ENCODE measurements at regions not wholly inside any gene's neighbourhood (a gene's known extent, or its start where the extent isn't known, plus 50 kb on each side); places are given as distances from the start of the nearest gene placed in this dataset.

DNA sequence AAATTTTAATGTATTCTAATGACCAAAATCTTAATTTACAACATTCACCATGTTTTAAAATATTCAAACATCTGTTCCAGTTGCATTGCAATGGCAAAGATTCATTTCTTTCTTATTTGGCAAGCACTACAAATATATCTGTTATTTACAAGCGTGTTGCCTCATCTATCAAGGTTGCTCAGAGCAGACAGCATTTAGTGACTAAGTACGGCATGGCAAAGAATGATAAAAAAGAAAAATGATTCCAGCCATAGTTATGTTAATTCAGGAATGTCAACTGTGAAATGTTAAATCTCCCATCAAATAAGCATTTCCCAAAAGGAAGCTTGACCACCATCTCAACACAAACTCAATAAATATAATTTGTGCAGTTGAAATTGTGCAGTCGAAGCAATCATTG, 312.1 kb downstream of the SEC23A start:
- Histone ChIP-seq H2AFZ (ENCODE audit: low read depth, low read length, poor library complexity, severe bottlenecking) (no peak overlapping the region), H3K4me1 (ENCODE audit: control insufficient read depth in 1 of 2, insufficient read depth in 2 of 2, low read length in 2 of 2) (no peaks in the 10 kb centered on the region), H3K9me2 (ENCODE audit: insufficient read depth) (no peaks in the 10 kb centered on the region), H3K9me3 (ENCODE audit: control insufficient read depth in 1 of 2, insufficient read depth in 1 of 2, low read depth in 1 of 2, low read length in 2 of 2) (no peaks in the 10 kb centered on the region), H3K36me3 (ENCODE audit: control insufficient read depth in 1 of 2, insufficient read depth in 2 of 2, low read length in 2 of 2) (no peaks in the 10 kb centered on the region), H3K9ac (ENCODE audit: low read length) (no peak overlapping the region), H4K20me1 (ENCODE audit: insufficient read depth) (no peaks in the 10 kb centered on the region), H3K27me3 (ENCODE audit: insufficient read depth, low read length) (no peaks in the 10 kb centered on the region), H3K4me3 (replicated peaks in 1 of 2; ENCODE audit: low read depth in 1 of 2, low read length in 2 of 2) (no peak overlapping the region), H3K79me2 (ENCODE audit: insufficient read depth, low read length) (no peaks in the 10 kb centered on the region), H3K4me2 (ENCODE audit: low read length) (no peak overlapping the region), H3K27ac (ENCODE audit: low read depth, low read length) (no peak overlapping the region)
- POLR2A ChIA-PET, result no interaction called here
- intact Hi-C loops (cut with micrococcal nuclease), result no loop called here
- RAD21 ChIA-PET (ENCODE audit: low non-redundant PET in 1 of 2, low total read pairs in 2 of 2, uncharacterized antibody in 2 of 2, unreplicated experiment in 2 of 2), result no interaction called here
- CTCF ChIA-PET, result no interaction called here
- TF ChIP-seq CEBPB (IDR thresholded peaks at IDR 0.05; ENCODE audit: low read depth), result no peak
- TF ChIP-seq SIN3A (IDR thresholded peaks at IDR 0.05; ENCODE audit: low read depth), result no peak
- no peak for TF ChIP-seq POLR2AphosphoS5 (IDR thresholded peaks at IDR 0.05; ENCODE audit: low read depth, low read length)
- TF ChIP-seq RAD21 (IDR thresholded peaks at IDR 0.05; ENCODE audit: low read depth), result no peak
- TF ChIP-seq, protein P1, sequence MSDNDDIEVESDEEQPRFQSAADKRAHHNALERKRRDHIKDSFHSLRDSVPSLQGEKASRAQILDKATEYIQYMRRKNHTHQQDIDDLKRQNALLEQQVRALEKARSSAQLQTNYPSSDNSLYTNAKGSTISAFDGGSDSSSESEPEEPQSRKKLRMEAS (IDR thresholded peaks at IDR 0.05), result no peak
- TF ChIP-seq YY1 (IDR thresholded peaks at IDR 0.05; ENCODE audit: extremely low read depth, insufficient replicate concordance, low read depth, low read length), result no peak
- TF ChIP-seq SRF (IDR thresholded peaks at IDR 0.05; ENCODE audit: low read depth), result no peak
- no peak for TF ChIP-seq EZH2phosphoT487 (IDR thresholded peaks at IDR 0.05; ENCODE audit: borderline replicate concordance)
- no peak for TF ChIP-seq ELF1 (IDR thresholded peaks at IDR 0.05; ENCODE audit: borderline replicate concordance, low read depth)
- no peak for TF ChIP-seq ZFX (IDR thresholded peaks at IDR 0.05)
- no peak for TF ChIP-seq ZNF274 (IDR thresholded peaks at IDR 0.05; ENCODE audit: low read depth, low read length)
- TF ChIP-seq, protein P2, sequence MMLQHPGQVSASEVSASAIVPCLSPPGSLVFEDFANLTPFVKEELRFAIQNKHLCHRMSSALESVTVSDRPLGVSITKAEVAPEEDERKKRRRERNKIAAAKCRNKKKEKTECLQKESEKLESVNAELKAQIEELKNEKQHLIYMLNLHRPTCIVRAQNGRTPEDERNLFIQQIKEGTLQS (IDR thresholded peaks at IDR 0.05), result no peak
- TF ChIP-seq EZH2 (IDR thresholded peaks at IDR 0.05), result no peak
- TF ChIP-seq EGR1 (IDR thresholded peaks at IDR 0.05; ENCODE audit: low read depth), result no peak
- TF ChIP-seq SP1 (IDR thresholded peaks at IDR 0.05; ENCODE audit: low read depth), result no peak
- TF ChIP-seq, protein P3, sequence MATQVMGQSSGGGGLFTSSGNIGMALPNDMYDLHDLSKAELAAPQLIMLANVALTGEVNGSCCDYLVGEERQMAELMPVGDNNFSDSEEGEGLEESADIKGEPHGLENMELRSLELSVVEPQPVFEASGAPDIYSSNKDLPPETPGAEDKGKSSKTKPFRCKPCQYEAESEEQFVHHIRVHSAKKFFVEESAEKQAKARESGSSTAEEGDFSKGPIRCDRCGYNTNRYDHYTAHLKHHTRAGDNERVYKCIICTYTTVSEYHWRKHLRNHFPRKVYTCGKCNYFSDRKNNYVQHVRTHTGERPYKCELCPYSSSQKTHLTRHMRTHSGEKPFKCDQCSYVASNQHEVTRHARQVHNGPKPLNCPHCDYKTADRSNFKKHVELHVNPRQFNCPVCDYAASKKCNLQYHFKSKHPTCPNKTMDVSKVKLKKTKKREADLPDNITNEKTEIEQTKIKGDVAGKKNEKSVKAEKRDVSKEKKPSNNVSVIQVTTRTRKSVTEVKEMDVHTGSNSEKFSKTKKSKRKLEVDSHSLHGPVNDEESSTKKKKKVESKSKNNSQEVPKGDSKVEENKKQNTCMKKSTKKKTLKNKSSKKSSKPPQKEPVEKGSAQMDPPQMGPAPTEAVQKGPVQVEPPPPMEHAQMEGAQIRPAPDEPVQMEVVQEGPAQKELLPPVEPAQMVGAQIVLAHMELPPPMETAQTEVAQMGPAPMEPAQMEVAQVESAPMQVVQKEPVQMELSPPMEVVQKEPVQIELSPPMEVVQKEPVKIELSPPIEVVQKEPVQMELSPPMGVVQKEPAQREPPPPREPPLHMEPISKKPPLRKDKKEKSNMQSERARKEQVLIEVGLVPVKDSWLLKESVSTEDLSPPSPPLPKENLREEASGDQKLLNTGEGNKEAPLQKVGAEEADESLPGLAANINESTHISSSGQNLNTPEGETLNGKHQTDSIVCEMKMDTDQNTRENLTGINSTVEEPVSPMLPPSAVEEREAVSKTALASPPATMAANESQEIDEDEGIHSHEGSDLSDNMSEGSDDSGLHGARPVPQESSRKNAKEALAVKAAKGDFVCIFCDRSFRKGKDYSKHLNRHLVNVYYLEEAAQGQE (IDR thresholded peaks at IDR 0.05; ENCODE audit: low read depth), result no peak
- no peak for TF ChIP-seq POLR2A (IDR thresholded peaks at IDR 0.05; ENCODE audit: borderline replicate concordance, extremely low read depth, insufficient read depth, insufficient read length)
- TF ChIP-seq JUND (IDR thresholded peaks at IDR 0.05), result no peak
- no peak for TF ChIP-seq FOSL1 (IDR thresholded peaks at IDR 0.05; ENCODE audit: low read depth)
- ATAC-seq (no peak), DNase-seq (ENCODE audit: low read depth, low spot score) (no peak)
- BruUV-seq (replicated peaks), result no TSS peak

All from HCT116 (cell line).